ENCODE measurements at regions not wholly inside any gene's neighbourhood (a gene's known extent, or its start where the extent isn't known, plus 50 kb on each side); places are given as distances from the start of the nearest gene placed in this dataset.

- Histone ChIP-seq H3K9ac (ENCODE audit: insufficient read depth in 1 of 2, low read depth in 2 of 2, low read length in 2 of 2) (no peak overlapping the region), H4K20me1 (replicated peaks; ENCODE audit: control insufficient read depth, insufficient read depth, low read length) (no peaks in the 10 kb centered on the region), H3K9me3 (replicated peaks; ENCODE audit: control insufficient read depth, insufficient read depth, low read depth, low read length) (no peaks in the 10 kb centered on the region), H3K9me1 (ENCODE audit: control insufficient read depth, insufficient read depth, low read length) (no peaks in the 10 kb centered on the region), H3K27me3 (ENCODE audit: control insufficient read depth in 2 of 2, insufficient read depth in 2 of 2, low read length in 2 of 2) (no peaks in the 10 kb centered on the region), H3K4me1 (replicated peaks in 1 of 2; ENCODE audit: control insufficient read depth in 2 of 2, insufficient read depth in 2 of 2, low read length in 2 of 2) (no peaks in the 10 kb centered on the region), H3K79me2 (ENCODE audit: control insufficient read depth, insufficient read depth, low read length) (no peaks in the 10 kb centered on the region), H3K27ac (ENCODE audit: extremely low read depth, low read depth, low read length) (no peak overlapping the region), H2AFZ (ENCODE audit: low read depth, low read length) (no peak overlapping the region), H3K36me3 (ENCODE audit: control insufficient read depth, insufficient read depth, low read length) (no peaks in the 10 kb centered on the region), H3K4me3 (no peak overlapping the region), H3K4me2 (ENCODE audit: insufficient read depth, low read length) (no peak overlapping the region)
- DNase-seq (ENCODE audit: extremely low read depth in 1 of 4, low spot score in 3 of 4) (no peak), ATAC-seq (no peak), FAIRE-seq (no peak)
- ChIA-PET CTCF (ENCODE audit: low intra/inter-chr PET ratio) (no interaction called here), POLR2A (no interaction called here)
- in situ Hi-C loops (cut with MboI) = no loop called here
- TF ChIP-seq ZNF133 (CRISPR knock-in tag; IDR thresholded peaks at IDR 0.05) = no peak
- TF ChIP-seq ZNF280A (IDR thresholded peaks at IDR 0.05; ENCODE audit: low read depth, partially characterized antibody) = no peak
- TF ChIP-seq BCOR (IDR thresholded peaks at IDR 0.05) = no peak
- no peak for TF ChIP-seq FUS (optimal IDR thresholded peaks at IDR 0.05; ENCODE audit: low read depth, low read length)
- no peak for TF ChIP-seq MEIS2 (IDR thresholded peaks at IDR 0.05; ENCODE audit: partially characterized antibody)
- no TSS peak for BruUV-seq (replicated peaks)
- intact Hi-C loops (cut with micrococcal nuclease) = no loop called here
- 26% methylated on average over 2 of the region's 2 CpGs for WGBS (ENCODE audit: insufficient coverage, low coverage, missing lambda C conversion rate)
Observed at GRCh38 chr21:15162921-15163320, 98.1 kb upstream of the NRIP1 start.

- Histone ChIP-seq H3K4me1 (replicated peaks in 1 of 2; ENCODE audit: control insufficient read depth in 2 of 2, insufficient read depth in 2 of 2, low read length in 2 of 2) (no peaks in the 10 kb centered on the region), H3K4me3 (no peak overlapping the region), H2AFZ (ENCODE audit: low read depth, low read length) (no peak overlapping the region), H3K27me3 (ENCODE audit: control insufficient read depth in 2 of 2, insufficient read depth in 2 of 2, low read length in 2 of 2) (no peaks in the 10 kb centered on the region), H3K79me2 (ENCODE audit: control insufficient read depth, insufficient read depth, low read length) (no peaks in the 10 kb centered on the region), H3K36me3 (ENCODE audit: control insufficient read depth, insufficient read depth, low read length) (no peaks in the 10 kb centered on the region), H3K9me1 (ENCODE audit: control insufficient read depth, insufficient read depth, low read length) (no peaks in the 10 kb centered on the region), H3K27ac (ENCODE audit: extremely low read depth, low read depth, low read length) (no peak overlapping the region), H3K9ac (ENCODE audit: insufficient read depth in 1 of 2, low read depth in 2 of 2, low read length in 2 of 2) (no peak overlapping the region), H3K9me3 (replicated peaks; ENCODE audit: control insufficient read depth, insufficient read depth, low read depth, low read length) (no peaks in the 10 kb centered on the region), H3K4me2 (ENCODE audit: insufficient read depth, low read length) (no peak overlapping the region), H4K20me1 (replicated peaks; ENCODE audit: control insufficient read depth, insufficient read depth, low read length) (no peaks in the 10 kb centered on the region)
- ChIA-PET CTCF (ENCODE audit: low intra/inter-chr PET ratio) (no interaction called here), POLR2A (no interaction called here)
- ATAC-seq (no peak), FAIRE-seq (no peak), DNase-seq (ENCODE audit: extremely low read depth in 1 of 4, low spot score in 3 of 4) (no peak)
- in situ Hi-C loops (cut with MboI) = no loop called here
- intact Hi-C loops (cut with micrococcal nuclease) = no loop called here
- BruUV-seq (replicated peaks) = no TSS peak
- whole genome bisulfite sequencing (ENCODE audit: insufficient coverage, low coverage, missing lambda C conversion rate) = 37% methylated on average over 9 of the region's 9 CpGs
- TF ChIP-seq SRSF9 (IDR thresholded peaks at IDR 0.05; ENCODE audit: borderline replicate concordance, low read depth, low read length) (no peak), CTCF (IDR thresholded peaks at IDR 0.05 in 2 of 3, conservative IDR thresholded peaks at IDR 0.05 in 1 of 3; ENCODE audit: insufficient read depth in 2 of 3, low read depth in 1 of 3, low read length in 3 of 3) (no peak), CBX1 (IDR thresholded peaks at IDR 0.05; ENCODE audit: low read depth) (no peak), CSDE1 (IDR thresholded peaks at IDR 0.05) (no peak), TAF1 (IDR thresholded peaks at IDR 0.05; ENCODE audit: control insufficient read depth, extremely low read depth, insufficient read depth, low read length, severe bottlenecking) (no peak), IFI16 (CRISPR knock-in tag; IDR thresholded peaks at IDR 0.05) (no peak), BCOR (IDR thresholded peaks at IDR 0.05) (no peak), KHSRP (IDR thresholded peaks at IDR 0.05) (no peak), ZNF212 (CRISPR knock-in tag; IDR thresholded peaks at IDR 0.05) (no peak), BHLHE40 (IDR thresholded peaks at IDR 0.05; ENCODE audit: low read length) (no peak), CBFB (CRISPR knock-in tag; IDR thresholded peaks at IDR 0.05) (no peak), FOSL1 (tag; conservative IDR thresholded peaks at IDR 0.05) (no peak), ZNF175 (CRISPR knock-in tag; IDR thresholded peaks at IDR 0.05; ENCODE audit: low read depth) (no peak)
Observed at GRCh38 chr21:15164273-15164672, 99.5 kb upstream of the NRIP1 start.
